Stimulated activated CD4-positive, alpha-beta T cell treated with anti-CD3 and anti-CD28 coated beads, Interleukin-1b, Interleukin-23, amount 100 ng/mL, for 4 hours (primary cell): ENCODE measurements at regions not wholly inside any gene's neighbourhood (a gene's known extent, or its start where the extent isn't known, plus 50 kb on each side); places are given as distances from the start of the nearest gene placed in this dataset.

ENCODE experiments used
- DNase-seq, 2 donors: peaks; one replicate each; pipeline ENCODE4 v3.0.0-alpha.2; 2020; ENCODE audit warnings: low read depth in 2 of 2

- DNase-seq = no peak
Observed at GRCh38 chr1:58380345-58380744, 166.2 kb downstream of the OMA1 start.

GRCh38 chr1:58367217-58367616, 179.3 kb downstream of the OMA1 start:
- no peak for DNase-seq

DNA sequence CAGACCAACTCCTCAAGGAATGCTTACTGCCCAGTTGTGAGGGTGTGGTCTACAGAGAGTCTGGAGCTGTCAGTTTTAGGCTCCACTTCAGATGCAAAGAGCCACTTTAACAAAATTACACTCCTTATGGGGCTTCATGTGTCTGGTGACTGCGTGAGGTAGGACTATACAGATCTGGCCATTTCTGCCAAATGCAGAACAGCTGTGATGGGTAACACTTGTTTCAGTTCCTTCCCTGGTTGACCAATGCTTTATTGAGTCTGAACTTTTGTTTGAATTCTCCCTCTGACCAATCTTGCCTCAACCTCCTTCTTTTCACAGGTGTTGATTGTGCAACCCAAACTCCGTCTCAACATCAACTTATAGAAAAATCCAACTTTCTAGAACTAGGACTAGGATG, 181.2 kb downstream of the OMA1 start:
- DNase-seq = no peak

DNA sequence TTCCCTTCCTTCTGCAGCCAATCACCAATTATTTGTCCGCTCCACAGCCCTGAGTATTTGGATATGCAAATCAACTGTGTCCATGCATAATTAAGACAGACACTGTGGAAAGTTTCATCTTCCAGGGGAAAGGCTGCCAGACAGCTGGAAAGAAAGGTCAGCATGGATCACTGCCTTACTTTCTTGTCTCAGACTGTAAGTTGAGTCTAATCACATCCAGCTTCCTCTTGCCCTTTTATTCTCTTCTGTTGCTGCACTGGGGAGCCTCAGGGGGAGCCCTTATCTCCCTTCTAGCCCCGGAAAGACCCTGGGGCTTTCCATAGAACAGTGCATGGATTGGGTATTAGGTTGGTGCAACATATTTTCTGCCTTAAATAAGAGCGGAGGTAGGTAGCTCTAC, 182.9 kb downstream of the OMA1 start:
- no peak for DNase-seq

DNA sequence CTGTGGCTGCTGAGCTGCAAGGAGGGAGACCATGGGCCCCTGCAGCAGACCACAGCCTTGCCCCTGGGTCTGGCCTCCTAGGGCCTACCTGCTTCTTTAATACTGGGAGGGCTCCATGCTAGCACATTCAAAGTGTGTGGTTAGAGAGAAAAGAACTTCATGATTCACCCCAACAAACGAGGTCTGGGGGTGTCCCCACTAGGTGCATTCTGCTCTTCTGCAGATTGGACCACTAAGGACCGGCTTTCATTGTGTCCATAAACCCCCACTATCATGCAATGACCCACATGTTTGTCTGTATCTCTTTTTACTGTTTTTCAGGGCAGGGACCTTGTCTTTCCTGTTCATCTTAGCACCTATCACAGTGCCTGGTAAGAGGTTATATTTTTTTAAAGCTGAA, 185.4 kb downstream of the OMA1 start:
- no peak for DNase-seq

DNA sequence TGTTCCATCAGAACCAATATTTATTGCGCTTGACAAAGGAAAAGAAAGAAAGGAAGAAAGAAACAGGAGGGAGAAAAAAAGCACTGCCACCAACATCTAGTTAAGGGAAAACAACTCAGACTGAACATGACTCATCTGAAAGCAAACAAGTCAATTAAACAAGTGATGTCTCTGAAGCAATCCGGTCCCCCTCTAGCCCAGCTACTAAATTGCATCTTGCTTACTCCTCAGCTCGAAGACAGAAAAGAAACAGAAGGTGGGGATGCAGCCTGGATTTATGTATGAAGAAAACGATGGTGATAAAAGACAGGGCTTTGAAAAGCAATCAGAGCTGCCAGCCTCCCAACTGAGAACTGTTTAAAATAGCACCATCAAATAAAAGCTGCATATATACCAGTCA, 188.2 kb downstream of the OMA1 start:
- no peak for DNase-seq

- DNase-seq = no peak
Observed at GRCh38 chr1:58356402-58356801, 190.1 kb downstream of the OMA1 start.

- no peak for DNase-seq
Observed at GRCh38 chr1:58353168-58353567, 193.4 kb downstream of the OMA1 start.

GRCh38 chr1:58352476-58353092, 193.9 kb downstream of the OMA1 start:
- DNase-seq = no peak

GRCh38 chr1:58346036-58346355, 200.5 kb downstream of the OMA1 start:
- no peak for DNase-seq

DNA sequence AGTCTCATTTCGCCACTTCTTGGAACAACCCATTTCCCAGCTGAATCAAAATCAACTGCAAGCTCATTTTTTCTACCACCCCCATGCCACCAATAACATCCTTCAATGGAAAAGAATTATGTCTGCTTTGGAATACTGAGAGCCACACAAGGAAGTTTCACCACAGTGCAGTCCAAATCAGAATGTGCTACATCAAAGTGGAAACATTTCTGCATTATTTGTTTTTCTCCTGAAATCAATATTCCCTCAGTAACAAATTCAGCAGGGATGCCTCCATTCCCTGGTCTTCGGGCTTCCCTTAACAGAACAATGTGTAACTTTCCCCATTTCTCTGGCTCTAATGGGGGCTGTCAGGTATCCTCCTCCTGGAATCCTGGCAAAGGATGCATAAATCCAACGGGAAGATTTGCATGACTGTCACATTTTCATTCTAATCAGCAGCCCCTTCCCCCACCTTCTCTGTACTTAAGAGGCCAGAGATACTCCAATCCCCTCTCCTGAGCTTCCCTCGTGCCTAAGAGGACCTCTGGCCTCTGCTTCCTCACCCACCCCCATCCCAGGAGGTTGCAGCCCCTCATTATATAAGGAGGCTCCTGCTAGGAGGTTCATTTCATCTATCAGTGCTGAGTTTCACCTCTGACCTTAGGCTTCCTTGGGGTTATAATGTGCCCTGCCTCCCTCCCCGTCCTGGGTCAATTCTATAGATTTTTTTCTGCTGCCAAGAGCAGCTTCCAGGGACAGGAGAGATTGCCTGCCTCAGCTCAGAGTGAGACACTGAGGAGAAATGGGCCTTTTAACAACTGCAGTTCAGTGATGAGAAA, 201.1 kb downstream of the OMA1 start:
- no peak for DNase-seq

DNA sequence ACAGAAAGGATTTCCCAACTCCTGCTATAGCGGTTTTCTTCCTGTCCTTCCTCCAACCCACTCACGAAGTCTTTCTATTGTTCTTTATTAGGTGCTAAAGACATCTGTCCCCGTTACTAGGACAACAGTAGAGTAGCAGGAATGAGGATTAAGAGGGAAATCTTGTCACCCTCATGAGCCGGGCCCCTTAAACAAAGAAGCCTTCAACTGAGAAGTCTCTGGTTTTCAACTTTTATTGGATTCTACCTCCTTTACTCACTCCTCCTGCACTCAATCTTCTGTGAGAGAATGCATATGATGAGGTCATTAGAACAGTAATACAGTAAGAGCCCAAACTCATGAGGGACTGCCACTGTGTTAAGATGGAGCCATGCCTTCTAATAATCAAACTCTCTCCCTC, 206.3 kb downstream of the OMA1 start:
- no peak for DNase-seq

GRCh38 chr1:58338081-58338480, 208.4 kb downstream of the OMA1 start:
- DNase-seq = no peak

DNA sequence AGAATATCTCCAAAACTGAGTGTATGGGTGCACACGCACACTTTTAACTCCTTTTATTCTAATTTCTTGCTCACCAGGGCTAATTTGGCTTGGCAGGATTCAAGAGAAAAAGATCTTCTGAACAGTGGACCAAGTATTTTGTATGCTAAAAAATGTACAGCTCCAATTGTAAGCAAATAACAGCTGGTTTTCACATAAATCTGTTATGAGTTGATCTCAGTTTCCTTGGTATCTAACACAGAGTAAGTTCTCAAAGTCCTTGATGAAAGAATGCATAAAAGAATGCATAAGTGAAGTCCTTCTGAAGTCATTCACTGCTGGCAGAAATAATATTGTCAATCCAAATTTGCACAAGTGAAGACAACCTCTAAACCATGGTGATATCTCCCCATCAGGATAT, 213.0 kb downstream of the OMA1 start:
- no peak for DNase-seq

- no peak for DNase-seq
Observed at GRCh38 chr1:58331156-58331555, 215.4 kb downstream of the OMA1 start.

- no peak for DNase-seq
Observed at GRCh38 chr1:58325866-58326265, 220.7 kb downstream of the OMA1 start.

DNA sequence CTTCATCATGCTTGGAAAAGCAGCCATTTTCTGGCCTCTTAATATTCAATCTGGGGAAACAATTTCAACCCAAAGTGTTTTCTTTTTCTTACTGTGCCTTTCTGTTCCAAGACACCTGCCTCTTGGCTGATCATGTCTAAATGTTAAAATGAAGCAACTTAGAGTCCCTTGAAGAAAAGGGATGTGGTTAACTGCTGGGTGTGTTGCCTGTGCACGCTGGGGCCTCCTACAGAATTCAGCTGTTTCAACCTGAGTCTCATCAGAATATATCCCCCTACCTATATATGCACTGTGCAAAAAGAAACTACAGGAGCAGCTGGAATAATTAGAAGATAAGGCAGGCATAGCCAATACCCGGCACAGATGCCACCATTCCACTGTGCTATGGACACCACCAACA, 222.0 kb downstream of the OMA1 start:
- no peak for DNase-seq

GRCh38 chr1:58318157-58319005, 228.1 kb downstream of the OMA1 start:
- no peak for DNase-seq

DNA sequence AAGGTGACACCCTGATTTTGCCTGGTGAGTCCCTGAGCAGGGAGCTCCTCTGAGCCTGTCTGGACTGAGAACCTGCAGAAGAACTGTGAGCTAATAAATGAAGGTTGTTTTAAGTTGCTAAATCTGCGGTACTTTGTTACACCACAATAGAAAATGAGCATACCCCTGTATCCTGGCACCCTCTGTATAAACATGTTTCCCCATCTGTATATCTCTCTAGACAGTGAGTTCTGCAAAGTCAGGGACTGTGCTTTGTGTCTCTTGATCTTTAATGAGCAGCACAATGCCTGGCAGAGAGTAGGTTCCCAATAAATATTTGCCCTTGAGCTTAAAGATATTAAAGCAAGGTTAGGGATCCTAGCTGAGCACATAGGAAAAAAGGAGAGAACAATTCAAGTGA, 228.8 kb downstream of the OMA1 start:
- no peak for DNase-seq

GRCh38 chr1:58317086-58317485, 229.4 kb downstream of the OMA1 start:
- no peak for DNase-seq

DNA sequence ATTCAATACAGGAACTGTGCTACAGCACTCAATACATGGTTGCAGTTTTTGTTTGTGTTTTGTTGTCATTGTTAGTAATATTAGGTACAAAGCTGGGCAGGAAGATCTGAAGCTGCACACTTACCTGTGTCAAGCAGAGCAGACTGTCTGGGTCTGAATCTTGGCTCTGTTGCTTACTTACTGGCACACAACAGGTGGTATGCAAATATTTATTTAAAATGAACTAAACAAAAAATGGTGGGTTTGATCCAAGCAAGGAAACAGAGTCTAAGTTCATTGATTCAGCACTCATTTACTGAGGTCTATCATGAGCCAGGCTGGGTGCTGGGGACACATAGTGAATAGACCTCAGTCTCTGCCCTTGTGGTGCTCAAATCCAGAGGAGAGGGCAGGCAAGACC, 230.4 kb downstream of the OMA1 start:
- no peak for DNase-seq

GRCh38 chr1:58312971-58313563, 233.5 kb downstream of the OMA1 start:
- DNase-seq = no peak
